ENCODE measurements at regions not wholly inside any gene's neighbourhood (a gene's known extent, or its start where the extent isn't known, plus 50 kb on each side); places are given as distances from the start of the nearest gene placed in this dataset.

DNA sequence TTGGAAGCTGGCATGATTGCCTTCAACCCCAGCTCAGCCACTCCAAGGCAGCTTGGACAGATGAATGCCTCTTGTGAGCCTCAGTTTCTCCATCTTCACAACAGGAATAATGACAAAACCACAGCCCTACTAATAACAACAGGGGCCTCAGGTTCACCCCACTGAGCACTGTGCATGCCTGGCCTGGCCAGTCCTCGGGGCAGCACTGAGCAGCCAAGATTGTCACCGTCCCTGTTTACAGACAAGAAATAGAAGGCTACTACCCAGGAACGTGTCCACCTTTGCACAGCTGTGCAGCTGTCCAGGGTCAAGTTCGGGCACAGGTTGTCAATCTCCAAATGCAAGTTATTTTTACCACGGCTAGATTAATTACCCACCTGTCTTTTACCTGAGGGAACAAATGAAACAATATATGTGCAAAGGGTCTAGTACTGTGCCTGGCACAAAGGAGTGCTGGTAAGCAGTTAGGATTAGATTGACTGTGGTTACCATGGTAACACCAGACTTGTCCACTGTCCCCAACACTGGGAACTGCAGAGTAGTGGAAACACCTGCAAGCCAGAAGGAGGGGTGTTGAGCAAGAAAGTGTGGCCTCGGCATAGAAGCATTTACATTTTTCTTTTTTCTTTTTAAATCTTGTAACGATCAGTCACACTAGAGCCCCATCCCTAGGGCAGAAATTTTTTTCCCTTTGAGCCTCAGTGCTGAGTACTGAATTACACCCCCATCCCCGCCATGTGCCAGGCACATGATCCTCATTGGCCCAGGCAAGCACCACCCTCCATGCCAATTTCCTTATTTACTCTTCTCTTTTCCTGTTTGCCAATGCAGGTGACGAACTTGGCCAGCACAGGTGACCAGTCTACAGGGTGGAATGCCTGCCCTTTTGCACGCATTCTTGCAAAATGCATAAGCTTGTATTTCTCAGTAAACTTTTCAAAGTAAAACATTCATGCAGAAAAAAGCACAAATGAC, 66.3 kb upstream of the SLC6A6 start:
- no peak for DNase-seq

DNA sequence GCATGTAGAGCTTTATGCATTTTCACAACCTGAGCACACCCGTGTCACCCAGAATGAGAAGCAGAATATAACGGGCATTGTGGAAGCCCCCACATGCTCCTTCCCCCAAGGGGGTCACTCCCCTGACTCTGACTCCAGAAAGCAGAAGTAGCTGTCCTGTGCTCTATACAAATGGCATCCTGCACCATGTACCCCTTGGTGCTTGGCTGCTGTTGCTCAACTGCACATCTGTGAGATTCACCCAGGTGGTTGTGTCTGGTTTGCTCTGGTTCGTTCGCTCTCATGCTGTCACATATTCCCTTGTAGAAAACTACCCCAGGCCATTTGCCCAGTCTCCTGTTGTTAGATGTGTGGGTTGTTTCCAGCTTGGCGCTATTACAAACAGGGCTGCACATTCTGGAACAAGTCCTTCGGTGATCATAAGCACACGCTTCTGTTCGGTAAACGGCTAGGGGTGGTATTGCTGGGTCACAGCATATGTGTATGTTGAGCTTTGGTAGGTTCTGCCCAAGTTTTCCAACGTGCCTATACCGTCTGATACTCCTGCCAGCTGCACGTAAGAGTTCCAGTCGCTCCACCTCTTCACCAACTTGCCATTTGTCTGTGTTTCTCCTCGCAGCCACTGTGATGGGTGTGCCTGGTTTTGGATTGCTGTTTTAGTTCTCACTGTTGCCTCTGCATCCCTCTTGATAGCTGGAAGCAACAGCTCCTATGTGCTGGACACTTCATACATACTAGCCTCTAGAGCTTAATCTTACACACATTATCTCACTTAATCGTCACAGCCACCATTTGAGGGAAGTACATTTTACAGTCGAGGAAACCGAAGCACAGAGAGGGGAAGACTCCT, 65.4 kb upstream of the SLC6A6 start:
- no peak for DNase-seq

GRCh38 chr3:14337828-14338227, 64.6 kb upstream of the SLC6A6 start:
- DNase-seq = no peak

- DNase-seq = no peak
Measured at GRCh38 chr3:14338242-14338641, 64.2 kb upstream of the SLC6A6 start.

GRCh38 chr3:14338898-14339458, 63.4 kb upstream of the SLC6A6 start:
- DNase-seq = no peak

DNA sequence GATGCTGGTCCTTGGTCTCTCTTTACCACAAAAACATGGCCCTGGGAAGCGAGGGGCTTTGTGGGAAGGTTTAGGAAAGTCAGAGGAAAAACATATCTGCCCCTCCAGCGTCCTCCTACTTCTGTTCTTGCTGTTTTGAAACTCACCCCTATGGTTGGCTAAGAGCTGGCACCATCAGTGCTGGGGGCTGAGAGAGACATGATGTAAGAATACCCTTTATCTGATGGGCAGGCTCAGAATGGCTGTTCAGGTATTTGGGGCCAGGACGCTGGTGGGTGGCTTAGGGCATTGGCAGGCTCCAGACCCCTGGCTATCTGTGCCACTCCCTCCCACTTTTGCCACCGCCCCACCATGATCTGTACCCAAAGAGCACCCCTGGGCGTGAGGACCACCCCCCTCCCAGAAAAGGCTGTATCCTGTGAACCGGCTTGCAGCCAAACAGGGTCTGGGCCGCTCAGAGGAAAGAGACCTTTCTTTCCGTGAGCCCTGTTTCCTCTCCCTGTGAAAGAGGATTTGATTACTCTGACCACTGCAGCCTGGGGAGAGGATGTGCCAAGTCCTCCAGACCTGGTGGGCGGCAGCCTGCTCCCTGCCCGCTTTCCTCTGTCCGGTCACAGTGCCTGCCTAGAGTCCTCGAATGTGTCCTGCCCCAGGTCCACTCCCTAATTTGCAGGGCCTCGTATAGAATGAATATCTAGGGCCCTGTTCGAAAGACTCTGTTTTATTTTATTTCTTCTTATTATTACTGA, 61.3 kb upstream of the SLC6A6 start:
- DNase-seq = no peak

DNA sequence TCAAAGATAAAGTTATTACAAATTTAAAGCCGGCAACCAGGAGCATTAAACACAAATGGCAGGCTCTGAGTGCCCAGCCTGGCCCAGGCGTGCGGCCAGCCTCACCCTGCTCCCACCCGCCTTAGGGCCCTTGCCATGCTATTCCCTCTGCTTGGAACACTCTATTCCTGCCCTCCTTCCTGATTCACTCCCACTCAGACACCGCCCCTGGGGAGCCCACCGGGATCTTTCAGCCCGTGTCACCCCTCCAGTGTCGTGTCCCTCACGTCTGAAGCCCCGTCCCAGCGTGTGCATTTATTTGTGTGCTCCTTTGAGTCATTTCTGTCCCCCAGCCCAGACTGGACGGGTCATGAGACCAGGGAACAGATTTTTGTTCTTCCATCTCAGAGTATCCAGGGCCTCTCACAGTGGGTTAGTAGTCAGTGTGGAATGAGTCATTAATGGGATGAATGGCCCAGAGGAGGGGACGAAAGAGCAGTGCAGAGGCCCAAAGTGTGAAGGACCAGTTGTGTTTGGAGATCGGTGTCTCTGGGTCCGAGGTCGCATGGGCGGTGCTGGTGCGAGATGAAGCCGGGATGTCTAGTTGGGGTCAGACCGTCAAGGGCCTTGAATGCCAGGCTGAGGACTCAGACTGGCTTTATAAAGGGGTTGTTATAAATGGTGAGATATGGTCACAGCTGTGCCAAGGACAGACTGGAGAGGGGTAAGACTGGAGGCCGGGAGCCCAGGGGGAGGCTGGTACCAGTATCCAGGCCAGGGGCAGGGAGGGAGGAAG, 58.9 kb upstream of the SLC6A6 start:
- DNase-seq = no peak

DNA sequence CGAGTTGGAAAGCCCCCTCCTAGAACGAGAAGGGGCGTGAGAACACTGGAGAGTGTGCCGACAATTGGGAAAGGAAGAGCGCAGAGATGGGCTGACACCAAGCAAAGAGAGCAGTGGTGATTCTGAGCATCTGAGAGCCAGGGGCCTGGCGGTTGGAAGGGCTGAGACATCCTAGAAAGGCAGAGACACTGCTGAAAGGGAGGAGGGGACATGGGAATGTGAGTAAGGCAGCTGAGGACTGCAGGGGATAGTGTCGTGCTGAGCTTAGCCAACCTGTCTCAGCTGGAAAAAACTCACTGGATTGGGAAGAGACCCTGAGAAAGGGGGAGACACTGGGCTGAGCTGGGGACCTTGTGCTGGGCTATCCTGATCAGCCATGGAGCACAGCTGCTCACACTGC, 58.1 kb upstream of the SLC6A6 start:
- DNase-seq = no peak

- no peak for DNase-seq
Measured at GRCh38 chr3:14345496-14346150, 56.8 kb upstream of the SLC6A6 start.

- DNase-seq = no peak
Measured at GRCh38 chr3:14346191-14346590, 56.2 kb upstream of the SLC6A6 start.

GRCh38 chr3:14346642-14347041, 55.8 kb upstream of the SLC6A6 start:
- no peak for DNase-seq

DNA sequence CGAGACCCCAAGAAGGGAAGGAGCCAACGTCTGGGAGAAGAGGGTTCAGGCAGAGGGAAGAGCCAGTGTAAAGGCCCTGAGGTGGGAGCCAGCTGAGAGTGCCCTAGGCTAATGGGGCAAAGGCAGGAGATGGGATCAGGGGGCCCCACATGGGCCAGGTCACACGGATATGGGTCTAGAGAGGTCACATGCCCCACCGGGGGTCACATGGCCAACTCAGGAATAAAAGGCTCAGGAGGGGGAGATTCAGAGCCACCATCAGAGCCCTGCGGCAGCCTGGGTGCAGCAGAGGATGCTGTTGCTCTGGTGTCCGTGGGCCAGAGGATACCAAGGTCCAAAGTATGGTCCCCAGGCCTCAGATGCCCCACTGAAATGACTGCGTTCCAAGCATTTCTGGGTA, 55.3 kb upstream of the SLC6A6 start:
- no peak for DNase-seq

DNA sequence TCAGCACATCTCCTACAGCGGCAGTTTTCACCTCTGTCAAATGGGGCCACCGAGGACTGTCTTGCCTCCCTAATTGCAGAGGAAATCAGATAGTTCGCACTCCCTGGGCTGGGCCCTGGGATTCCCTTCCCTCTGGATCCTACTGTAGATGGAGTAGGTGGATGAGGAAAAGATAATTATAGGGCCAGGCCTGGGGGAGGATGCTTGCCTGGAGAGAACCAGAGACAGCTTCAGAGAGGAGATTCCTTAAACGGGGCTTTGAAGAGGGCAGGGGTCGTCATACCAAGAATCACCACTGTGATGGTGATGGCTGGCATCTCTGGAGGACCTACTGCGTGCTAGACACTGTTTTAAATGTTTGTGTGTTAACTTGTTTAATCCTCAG, 50.8 kb upstream of the SLC6A6 start:
- no peak for DNase-seq

DNA sequence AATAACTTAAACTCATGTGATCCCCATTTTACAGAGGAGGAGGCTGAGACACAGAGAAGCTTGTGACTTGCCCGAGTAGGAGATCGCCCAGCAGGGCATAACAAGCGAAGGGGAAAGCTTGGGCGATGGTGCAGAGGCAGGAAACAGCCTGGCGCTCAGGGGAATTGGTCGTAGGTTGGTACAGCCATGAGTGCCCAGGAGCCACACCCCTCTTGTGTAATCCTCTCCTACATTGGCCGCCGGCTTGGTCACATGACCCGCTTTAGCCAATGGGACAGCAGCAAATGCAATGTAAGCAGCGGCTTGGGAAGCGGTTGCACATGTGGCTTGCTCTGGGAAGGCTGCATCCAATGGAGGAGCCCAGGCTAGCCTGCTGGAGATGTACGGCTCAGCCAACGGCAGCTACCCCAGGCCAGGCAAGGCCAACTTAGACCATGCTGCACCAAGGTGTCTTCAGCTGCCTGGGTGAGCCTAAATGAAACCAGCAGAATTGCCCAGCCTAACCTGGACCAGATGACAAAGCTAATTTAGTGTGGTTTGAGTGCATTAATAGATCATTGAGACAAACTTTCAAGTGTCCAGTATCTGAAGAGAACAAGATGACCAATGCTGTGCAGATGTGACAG, 50.3 kb upstream of the SLC6A6 start:
- DNase-seq = no peak

Measured in muscle of back (tissue), 3 donors.